ENCODE measurements at regions not wholly inside any gene's neighbourhood (a gene's known extent, or its start where the extent isn't known, plus 50 kb on each side); places are given as distances from the start of the nearest gene placed in this dataset.

DNA sequence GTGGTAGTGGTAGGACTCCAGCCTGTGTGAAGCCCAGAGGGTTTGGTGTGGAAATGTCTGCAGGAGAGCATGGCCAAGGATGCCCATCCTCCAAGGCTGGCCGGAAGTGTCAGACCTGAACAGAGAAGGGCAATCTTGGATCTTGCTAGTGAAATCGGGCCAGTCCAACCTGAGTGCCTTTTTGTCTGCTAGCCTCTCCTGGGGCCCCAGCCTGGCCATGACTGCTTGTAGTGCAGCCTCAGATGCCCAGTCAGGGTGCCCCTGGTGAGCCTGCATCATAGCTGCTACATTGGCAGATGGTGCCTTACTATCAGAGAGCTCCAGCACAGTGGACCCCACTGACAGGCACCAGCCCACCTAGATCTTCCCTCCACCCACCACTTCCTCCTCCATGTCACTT lies 99.3 kb upstream of the PCDH18 start:
- no peak for DNase-seq (ENCODE audit: low spot score)

GRCh38 chr4:137630252-137630651 lies 98.0 kb upstream of the PCDH18 start:
- DNase-seq (ENCODE audit: low spot score) = no peak

- DNase-seq (ENCODE audit: low spot score) = no peak
Measured at GRCh38 chr4:137627739-137628460, 95.6 kb upstream of the PCDH18 start.

DNA sequence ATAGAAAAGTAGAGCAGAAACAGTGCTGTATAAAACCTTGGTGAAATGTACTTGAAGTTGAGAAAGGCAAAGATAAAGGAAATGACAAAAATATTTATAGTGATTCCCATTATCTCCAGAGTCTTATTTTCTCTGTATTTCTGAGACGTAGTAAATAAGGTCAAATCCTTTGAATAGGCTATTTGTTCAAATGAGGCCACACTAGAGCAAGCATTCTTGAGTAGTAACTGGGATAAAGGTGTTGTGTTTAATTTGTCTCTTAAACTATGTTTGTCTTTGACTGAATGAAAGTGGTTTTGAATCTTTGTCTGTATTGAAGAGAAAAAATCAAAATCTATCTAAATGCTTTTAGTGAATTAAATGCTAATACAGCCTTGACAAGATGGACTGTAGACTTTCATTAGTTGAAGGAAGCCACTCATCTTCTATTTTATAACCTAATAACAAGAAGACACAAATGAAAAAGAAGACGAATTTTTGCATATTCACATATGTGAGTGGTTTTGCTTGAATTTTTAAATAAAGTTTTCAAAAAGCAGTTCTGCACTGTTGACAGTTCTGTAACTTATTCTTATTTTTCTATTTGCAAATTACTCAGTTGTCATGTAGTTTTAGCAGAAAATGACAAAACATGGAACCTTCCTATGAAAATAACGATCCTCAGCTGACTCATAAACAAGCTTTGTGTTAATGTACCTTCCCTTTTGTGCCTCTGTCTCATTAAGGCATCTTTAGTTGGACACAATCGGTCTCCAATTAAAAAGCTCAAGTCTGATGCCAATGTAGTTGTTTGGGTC lies 94.8 kb upstream of the PCDH18 start:
- DNase-seq (ENCODE audit: low spot score) = no peak

- peak; percentile 16 for DNase-seq (ENCODE audit: low spot score)
Measured at GRCh38 chr4:137623013-137623412, 90.7 kb upstream of the PCDH18 start.

DNA sequence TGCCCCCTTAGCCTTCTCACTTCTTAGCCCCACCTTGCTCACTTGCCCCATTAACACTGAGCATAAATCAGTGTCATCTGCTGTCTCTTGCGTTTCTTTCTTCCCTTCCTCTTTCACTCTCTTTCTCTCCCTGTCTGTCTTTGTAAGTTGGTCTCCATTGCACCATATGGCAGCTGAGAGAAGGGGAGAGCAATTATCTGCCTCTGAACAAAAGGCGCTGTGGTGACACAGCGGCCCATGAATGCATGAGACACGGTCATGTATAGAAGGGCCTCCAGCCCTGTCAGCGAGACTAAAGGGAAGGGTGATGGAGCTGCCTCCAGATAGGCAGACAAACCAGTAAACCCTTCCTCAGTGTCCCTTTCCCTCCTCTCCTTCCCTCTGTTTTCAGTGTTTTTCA lies 88.8 kb upstream of the PCDH18 start:
- DNase-seq (ENCODE audit: low spot score) = no peak

DNA sequence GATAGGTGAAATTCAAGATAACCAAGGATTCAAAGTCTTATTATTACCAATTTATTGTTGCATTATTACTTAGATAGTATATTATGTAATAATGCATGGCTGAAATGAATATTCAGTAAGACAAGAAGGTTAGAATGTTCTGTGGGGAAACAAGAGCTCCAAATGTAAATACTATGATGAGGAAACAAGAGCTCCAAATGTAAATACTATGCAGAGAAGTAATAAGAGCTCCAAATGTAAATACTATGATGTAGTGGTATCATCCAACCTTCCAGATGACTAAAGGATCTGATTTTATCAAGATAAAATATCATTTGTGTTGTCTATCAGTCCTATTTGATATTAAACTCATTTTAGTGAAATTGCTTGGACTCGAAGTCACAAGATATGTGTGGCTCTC lies 82.2 kb upstream of the PCDH18 start:
- no peak for DNase-seq (ENCODE audit: low spot score)

- DNase-seq (ENCODE audit: low spot score) = no peak
Measured at GRCh38 chr4:137611998-137612700, 79.9 kb upstream of the PCDH18 start.

DNA sequence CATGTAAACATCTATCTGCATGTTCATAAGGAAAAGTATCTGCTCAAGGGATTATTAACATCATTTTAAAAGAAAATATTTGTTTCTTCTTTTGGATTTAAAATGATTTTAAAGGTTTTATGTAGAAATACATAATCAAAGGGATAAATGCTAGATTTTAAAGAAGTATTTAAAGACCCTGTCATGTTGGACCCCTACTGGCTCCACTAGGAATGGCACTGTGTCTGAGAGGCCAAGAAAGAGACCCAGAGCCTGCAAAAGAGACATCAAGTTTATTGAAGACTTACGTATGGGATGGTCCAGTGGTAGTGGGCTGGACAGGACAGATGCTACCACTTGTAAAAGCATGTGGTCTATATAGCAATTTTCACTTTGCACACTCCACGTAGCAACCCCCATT lies 78.7 kb upstream of the PCDH18 start:
- DNase-seq (ENCODE audit: low spot score) = peak; percentile 24

- DNase-seq (ENCODE audit: low spot score) = peak; percentile 14
Measured at GRCh38 chr4:137609718-137610430, 77.6 kb upstream of the PCDH18 start.

- DNase-seq (ENCODE audit: low spot score) = peak; percentile 14
Measured at GRCh38 chr4:137608085-137608484, 75.8 kb upstream of the PCDH18 start.

DNA sequence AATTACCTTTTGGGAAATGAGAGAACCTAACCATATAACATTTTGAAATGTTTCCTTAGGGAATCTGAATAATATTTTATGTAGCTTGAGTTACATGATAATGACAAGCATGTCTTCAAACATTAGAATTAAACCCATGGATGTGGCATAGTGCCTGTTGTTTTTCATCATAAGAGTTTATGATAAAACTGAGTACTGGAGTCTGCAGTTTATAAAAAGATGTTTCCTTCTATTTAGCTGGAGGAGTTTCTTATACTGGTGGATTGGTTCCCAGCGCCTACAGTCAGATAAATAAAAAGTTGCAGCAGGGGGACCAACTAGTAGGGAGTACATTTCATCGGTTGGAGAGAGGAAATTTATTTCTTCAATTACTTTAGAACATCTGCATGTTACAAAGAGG lies 70.1 kb upstream of the PCDH18 start:
- DNase-seq (ENCODE audit: low spot score) = no peak

- DNase-seq (ENCODE audit: low spot score) = no peak
Measured at GRCh38 chr4:137601934-137602333, 69.6 kb upstream of the PCDH18 start.

- no peak for DNase-seq (ENCODE audit: low spot score)
Measured at GRCh38 chr4:137599734-137600133, 67.4 kb upstream of the PCDH18 start.

DNA sequence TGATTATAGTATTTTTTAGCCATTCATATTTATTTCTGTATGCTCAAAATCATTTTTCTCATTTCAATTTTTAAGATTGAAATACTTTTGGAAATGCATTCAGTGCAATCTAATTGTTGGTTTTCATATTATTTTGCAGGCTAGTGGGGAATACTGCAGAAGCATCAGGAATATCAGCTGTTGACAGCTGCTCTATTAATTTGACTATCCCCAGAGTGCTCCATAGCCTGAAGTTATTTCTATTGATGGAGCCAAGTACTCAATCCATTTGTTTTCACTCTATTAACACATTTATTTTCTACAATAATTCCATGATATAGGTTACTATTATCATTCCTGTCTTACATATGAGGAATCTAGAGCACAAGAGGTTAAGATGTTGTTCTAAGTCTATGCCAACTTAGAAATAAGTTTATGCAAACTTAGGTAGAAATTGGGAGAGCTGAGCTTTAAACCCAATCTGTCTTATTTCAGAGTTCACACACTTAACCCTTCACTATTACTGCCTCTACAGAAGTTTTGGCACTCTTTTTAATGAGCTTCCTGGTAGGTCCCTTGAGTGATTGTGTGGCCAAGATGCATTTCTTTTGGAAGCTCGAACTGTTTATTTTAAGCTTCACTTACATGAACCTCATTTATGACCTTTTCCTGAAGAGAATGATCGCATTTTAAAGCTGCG lies 65.6 kb upstream of the PCDH18 start:
- DNase-seq (ENCODE audit: low spot score) = no peak

- DNase-seq (ENCODE audit: low spot score) = no peak
Measured at GRCh38 chr4:137587796-137588195, 55.5 kb upstream of the PCDH18 start.

- no peak for DNase-seq (ENCODE audit: low spot score)
Measured at GRCh38 chr4:137583671-137584070, 51.4 kb upstream of the PCDH18 start.
